Retina (tissue), 1 donor: ENCODE measurements at regions not wholly inside any gene's neighbourhood (a gene's known extent, or its start where the extent isn't known, plus 50 kb on each side); places are given as distances from the start of the nearest gene placed in this dataset.
"Not testable (repeated sequence)": the region's sequence is repeated elsewhere in the genome, so short reads cannot be mapped to it uniquely, and the experiment has no call there.

ENCODE experiments used
- DNase-seq: peaks from one replicate; pipeline ENCODE4 v3.0.0-alpha.2; 2016

DNA sequence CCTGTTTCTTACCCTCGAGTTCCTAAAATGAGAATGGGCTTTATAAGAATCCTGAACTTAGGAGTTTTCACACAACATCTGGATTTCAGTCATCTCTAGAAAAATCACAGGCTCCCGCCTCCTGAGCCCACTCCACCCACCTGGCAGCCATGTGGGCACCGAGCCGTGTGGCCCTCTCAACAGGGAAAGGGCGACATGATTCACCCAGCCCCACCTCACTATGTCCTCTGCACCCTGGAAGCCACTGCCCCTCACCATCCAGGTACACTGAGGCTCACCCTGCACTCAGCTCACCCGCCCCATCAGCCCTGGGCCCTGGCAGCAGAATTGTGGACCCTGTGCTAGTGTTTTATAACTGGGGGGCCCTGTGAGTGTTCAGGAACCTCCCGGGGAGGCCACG lies 101.5 kb downstream of the SHANK2 start:
- DNase-seq: no peak

DNA sequence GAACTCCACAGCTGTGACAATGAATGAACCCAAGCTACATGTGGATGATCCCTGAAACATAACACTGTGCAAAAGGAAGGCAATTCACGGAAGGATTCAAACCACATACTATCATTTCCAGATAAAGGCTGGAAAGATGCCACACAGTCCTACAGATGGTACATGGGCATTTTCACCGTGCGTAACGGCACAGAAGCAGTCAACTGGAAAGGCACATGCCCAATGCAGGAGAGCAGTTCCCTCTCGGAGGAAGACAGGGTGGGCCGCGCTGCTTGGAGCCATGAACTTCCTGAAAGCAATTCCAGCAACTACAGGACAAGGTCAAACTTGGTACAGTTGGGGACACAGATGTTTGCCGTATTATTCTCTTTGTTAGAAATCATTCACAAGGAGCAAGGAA lies 103.7 kb downstream of the SHANK2 start:
- DNase-seq: no peak

DNA sequence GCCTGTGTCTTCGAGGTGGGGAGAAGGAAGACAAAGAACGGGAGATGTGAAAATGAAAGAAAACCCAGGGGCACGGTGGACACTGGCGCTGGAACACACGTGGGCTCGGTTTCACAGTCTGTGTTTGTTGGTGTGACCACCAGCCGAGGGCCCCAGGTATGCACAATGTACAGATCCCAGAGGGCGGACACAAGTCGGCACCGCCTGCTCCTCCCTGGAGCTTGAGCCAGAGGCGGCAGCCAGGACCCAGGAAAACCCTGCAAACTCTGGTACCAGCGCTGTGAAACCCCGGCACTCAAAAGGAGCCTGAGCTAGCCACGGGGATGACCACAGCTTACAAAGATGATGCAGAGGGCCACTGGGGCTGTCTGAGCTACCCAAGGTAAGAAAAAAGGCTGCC lies 105.0 kb downstream of the SHANK2 start:
- no peak for DNase-seq

DNA sequence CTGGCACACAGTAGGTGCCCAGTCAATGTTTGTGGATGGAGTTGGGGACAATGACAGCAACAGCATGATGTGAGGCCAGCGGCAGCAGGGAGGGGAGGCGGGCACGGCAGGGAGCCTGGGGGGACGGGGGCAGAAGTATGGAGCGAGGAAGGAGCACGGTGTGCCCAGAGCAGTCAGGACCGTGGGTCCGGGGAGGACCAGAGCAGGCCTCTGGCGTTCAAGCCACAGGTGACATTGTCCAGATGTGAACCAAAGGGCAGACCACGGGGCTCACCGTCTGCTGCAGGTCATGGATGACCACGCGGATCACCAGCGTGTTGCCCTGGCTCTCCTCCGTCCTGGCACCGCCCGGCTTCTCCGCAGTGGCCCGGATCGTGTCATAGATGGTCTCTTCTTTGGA lies 105.5 kb downstream of the SHANK2 start:
- DNase-seq: no peak

DNA sequence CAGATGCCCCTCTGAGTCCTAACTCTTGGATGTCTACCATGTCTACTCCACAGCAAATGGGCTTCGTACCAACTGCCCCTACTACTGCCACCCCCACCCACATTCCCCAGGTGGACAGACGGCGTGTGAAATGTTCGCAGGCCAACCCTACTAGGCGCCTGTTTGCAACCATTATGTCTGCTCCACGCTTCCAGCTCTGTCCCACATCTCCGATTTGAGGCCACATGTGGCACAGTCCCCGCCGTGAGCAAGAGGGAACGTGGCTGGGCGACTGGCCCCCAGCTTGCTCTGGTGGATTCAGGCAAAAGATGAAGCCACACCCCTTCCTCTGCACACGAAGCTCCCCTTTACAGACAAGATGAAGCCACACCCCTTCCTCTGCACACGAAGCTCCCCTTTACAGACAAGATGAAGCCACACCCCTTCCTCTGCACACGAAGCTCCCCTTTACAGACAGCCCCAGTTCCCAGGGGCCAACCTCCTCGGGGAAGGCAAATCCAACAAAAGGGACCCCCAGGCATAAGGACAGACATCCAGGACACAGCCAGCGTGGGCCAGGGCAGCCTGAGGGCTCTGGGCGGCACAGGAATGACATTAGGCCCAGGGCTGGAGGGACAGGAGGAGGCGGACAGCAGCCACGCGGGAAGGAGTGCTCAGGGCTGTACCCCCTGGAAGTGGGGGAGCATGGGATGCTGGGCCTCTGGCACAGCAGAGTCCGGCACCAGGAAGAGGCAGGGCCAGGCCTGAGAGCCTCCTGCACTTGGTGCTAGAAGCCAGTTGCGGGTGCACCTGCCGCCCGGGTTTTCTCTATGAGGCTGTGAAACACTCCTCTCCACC lies 106.2 kb downstream of the SHANK2 start:
- DNase-seq: no peak

DNA sequence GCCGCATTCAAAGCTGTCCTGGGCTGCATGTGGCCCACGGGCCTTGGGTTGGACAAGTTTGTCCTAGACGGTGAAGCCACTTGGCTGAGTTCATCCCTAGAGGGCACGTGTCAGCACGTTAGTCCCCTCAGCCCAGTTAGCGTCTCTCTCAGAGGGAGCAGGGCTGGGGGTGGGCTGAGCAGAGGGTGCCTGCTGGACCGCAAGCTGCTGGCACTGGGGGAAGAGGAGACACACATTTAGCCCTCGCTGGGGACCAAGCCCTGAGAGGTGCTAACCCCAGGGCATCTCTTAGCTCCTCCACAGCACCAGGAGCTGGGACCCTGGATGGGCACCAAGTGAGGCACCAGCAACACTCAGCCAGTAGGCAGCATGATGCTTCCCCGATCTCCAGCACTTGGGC lies 107.0 kb downstream of the SHANK2 start:
- DNase-seq: no peak

DNA sequence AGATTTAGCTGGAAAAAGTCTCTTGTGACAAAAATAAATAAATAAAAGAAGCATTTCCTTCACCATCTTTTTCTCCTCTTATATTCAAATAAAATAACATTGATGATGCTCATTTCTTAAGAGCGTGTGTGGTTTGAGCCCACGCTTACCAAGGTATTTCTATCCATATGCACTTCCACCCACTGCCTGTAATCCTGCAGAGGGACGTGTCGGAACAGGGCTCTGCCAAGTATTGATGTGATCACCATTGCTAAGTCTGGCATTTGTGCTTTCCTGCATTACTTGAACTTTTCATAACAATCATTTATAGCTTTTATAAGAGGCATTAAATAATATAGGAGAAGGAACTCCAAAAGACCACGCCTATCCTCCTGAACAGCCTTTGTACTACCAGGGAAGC lies 107.6 kb downstream of the SHANK2 start:
- DNase-seq: no peak

DNA sequence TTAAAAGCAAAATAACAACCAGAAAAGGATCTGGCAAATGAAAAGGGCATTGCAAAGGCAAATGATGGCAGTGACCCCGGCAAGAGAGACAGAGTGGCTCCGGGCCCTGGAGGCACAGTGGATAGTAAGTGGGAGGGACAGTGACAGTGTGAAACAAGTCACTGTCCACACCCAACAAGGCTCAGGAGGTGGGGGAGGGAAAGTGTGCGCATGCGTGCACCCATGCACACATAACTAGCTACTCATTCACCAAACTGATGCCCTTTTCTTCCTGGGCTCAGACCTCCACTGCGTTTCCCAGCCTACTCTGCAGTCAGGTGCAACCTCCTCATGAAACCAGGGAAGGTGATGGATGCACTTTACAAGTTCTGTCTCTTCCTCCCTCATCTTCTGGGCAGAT lies 108.4 kb downstream of the SHANK2 start:
- DNase-seq: no peak

DNA sequence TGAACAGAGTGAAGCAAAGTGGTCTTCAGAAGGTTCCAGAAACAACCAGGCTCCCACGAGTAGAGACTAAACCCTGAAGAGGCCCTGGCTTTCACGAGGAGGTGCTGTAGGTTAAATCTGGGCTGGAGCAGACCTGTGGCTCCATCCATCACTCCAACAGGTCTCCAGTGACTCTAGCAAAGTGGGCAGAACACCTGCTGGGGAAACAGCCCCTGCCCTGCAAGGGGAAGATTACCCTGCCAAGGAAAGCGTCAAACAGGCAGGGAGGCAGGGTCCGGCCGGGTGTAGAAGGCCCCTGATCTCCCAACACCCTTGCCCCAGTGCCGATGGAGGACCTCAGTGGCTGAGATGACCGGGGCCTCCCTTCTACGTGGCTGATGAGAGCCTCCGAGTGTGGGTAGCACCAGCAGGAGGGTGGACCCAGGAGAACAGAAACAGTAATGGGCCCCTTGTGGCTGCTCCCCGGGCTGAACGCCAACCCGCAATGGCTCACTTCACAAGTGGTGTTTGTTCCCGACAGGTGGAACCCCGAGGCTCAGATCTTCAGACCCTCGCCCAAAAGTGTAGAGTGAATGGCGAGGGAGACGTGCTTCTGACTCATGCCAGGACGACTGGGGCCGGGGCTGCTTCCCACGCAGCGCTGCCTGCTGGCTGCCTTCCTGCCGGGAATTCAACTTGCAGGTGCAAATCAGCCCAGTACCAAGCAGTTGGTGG lies 112.0 kb downstream of the SHANK2 start:
- no peak for DNase-seq

DNA sequence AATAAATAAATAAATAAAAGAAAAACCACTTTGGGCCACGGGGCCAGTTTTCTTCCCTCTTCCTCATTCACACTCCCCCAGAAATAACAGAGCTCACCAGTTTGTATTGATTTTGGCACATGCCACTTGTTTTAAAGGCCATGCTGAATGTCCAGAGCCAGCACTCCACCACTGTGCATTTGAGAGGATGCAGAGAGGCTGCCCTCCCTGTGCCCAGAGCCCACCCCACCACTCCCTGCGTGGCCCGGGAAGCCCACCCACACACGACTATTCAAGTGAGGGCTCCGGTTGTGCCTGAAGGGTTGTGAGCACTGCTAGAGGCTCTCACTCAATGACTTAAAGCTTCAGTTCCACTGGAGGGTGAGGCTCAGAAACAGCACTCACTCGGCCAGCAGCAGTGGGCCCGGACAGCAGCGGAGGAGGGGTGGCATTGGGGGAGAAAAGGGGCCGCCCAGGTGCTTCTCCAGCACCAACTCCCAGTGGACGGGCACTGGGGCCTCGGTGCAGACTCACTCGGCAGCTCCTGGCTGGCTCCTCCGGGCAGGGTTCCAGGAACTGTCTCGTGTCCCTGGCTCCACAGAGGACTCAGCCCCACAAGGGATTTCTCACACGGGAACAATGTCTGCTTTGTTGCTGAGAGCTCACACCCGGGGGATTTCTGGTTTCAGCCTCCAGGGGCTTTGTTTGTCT lies 112.7 kb downstream of the SHANK2 start:
- no peak for DNase-seq

DNA sequence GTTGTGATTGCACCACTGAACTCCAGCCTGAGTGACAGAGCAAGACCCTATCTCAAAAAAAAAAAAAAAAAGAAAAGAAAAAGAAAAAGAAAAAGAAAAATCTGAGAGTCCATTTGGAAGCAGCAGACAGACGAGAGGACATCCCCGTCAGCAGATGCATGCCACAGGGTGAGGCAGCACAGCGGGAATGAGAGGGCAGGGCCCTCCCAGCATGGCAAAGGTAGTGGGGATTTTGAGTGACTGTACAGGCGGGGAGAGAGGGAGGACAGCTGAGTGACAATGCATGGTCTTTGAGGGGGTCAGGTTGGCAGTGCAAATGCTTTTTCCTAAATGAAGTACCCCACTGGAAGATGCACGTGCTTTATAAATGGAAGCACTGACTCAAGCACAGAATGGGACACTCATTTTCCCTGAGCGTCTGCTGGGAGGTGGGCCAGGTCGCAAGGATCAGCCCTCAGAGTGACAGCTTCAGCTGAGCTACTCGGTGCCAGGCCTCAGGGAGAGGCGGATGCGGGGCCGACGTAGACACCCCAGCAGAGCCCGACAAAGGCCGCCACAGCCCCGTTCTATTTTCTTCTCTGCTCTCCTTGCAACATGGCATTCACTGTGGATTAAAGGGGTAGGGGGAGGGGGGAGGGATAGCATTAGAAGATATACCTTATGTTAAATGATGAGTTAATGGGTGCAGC lies 113.5 kb downstream of the SHANK2 start:
- DNase-seq: no peak

DNA sequence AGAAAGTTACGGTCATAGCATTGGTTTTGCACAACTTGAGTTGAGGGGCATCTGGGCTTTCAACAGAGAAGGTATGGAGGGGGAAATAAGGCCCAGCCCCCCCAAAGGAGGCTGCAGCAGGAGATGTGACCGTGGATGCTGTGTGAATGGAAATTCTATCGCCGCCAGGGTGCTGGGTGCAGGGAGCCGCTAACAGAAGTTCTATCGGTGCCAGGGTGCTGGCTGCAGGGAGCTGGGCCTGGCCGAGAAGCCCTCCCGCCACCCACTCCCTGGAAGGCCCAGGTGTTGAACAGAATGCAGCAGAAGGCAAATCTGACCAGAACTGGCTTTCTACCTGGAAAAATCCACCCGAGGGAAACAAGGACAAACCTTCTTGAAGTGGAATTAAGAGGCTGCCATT lies 115.0 kb downstream of the SHANK2 start:
- DNase-seq: no peak

DNA sequence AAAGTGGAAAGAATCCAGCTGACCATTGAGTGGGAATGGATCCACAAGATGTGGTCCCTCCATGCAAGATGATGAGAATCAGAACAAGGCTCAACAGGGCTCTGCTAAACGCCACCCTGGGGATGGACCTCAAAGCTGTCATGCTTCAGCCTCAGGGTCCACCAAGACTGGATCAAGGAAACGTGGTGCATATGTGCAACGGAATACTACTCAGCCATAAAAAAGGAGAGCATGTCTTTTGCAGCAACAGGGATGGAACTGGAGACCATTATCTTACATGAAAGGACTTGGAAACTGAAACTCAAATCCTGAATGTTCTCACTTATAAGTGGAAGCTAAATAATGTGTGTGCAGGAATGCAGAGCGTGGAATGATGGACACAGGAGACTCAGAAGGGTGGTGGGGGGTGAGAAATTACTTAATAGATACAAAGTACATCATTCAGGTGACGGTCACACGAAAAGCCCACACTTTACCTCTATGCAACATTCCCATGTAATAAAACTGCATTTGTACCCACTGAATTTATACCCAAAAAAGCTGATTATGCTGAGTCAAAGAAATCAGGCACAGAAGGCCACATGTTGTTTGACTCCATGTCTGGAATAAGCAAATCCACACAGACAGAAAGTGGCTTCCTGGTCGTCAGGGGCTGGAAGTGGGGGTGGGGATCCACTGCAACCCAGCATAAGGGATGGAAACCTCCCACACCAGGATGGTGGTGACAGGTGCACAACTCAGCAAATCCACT lies 116.1 kb downstream of the SHANK2 start:
- no peak for DNase-seq

DNA sequence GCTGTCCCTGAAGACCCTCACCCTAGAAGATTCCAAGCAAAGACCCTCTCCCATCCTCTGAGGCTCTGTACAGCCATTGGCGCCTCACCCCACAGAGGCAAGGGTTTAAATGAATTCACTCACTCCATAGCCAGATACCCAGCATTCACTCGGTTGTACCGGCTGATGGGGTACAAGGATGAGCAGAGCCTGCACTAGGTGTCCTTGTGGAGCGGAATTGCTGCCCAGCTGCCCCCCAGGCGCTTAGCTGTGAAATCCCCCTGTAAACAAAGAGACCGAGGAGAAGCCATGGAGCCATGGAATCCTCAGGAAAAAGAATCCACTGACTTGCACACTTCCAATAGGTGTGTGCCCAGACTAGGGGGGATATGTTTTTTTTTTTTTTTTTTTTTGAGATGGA lies 117.3 kb downstream of the SHANK2 start:
- DNase-seq: no peak

DNA sequence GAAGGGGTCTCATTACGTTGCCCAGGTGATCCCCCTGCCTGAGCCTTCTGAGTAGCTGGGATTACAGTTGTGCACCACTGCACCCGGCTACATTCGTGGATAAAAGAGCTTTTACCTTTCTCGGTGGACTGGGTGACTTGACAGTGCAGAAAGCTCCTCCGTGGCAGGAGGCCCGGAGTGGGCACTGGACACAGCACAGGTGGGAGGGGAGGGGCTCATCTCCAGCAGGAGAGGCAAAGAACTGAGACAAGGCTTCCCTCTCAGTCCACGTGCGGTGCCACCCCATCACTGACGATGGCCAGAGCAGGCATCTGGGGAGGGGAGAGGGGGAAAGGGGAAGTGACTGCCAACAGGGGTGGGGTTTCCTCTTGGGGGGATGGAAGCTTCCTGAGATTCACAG lies 118.4 kb downstream of the SHANK2 start:
- no peak for DNase-seq

DNA sequence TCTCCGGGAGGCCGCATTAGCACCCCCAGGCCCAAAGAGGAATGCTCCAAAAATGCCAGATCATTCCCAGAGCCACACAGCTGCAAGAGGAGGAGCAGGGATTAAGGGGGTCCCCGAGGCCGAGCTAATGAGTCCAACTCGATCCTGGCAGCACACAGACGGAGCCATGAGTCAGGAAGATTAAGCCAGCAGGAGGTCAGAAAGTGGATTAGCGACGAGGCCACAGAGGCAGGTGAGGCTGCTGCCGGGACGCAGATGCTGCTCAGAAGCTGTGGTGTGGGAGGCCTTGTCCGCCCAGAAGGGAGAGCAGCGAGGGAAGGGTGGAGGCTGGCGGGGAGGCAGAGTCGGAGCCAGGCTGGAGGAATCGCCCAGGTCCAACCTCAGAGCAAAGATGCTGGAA lies 120.5 kb downstream of the SHANK2 start:
- DNase-seq: peak; percentile 49

DNA sequence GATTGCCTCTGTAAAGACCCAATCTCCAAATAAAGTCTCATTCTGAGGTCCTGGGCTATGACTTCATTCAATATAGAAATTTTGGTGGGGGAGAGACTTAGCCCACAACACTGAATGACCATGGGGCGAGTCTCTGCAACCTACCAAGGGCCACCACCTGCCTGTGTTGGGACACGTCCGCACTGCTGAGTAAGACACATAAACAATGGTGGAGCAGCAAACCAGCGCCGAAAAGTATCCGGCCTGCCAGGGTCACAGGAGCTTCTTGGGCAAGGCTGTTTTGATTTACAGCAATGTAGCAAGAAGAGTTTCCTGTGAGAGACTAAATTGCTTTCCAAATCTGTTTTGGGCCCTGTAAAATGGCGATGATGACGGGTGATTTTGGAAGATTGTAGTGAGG lies 122.3 kb downstream of the SHANK2 start:
- DNase-seq: no peak

DNA sequence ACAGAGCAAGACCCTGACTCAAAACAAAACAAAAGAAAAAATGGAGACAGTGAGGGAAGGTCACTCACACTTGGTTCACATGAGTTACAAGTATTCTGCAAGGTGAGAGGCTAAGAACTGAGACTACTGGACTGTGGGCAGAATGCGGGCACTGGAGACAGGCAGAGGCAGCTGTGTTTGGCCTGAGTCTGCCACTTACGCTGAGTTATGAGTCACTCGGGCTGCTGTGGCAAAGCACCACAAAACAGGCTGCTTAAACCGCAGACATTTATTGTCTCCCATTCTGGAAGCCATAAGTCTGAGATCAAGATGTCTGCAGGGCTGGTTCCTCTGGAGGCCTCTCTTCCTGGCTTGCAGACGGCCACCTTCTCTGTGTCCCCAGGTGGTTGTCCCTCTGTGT lies 122.8 kb downstream of the SHANK2 start:
- no peak for DNase-seq

DNA sequence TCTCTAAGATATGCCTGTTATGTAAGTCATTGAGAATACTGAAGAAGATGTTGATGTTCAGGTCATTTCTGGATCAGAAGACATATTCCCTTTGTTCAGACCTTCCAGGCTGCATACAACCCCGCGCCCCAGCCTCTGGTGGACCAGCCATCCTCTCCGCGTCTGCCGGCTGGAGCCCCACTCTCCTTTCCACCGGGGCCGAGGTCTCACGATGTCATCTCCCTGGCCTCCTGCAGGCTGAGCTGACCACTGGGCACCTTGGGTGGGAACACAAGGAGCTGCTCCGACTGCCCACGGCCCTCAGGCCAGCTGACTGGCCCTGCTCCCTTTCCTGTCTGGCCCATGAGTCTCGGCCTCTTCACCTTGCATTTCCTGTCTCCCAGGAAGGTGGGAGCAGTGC lies 124.6 kb downstream of the SHANK2 start:
- no peak for DNase-seq

DNA sequence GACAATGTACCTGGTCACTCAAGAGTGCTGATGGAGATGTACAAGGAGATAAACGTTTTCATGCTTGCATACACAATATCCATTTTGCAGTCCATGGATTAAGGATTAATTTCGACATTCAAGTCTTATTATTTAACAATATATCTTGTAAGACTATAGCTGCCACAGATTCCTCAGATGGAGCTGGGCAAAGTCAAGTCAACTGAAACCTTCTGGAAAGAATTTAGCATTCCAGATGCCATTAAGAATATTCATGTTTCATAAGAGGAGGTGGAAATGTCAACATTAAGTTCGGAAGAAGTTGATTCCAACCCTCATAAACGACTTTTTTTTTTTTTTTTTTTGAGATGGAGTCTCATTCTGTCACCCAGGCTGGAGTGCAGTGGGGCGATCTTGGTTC lies 126.0 kb downstream of the SHANK2 start:
- not testable (repeated sequence) for DNase-seq

DNA sequence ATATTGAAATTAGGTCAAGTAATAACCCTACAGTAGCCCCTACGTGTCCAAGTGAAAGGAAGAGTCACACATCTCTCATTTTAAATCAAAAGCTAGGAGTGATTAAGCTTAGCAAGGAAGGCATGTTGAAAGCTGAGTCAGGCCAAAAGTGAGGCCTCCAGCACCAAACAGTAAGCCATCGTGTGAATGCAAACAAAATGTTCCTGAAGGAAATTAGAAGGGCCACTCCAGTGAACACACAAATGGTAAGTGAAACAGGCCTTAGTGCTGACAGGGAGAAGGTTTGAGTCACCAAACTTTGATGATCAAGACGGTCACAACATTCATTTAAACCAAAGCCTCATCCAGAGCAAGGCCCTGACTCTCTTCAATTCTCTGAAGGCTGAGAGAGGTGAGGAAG lies 127.2 kb downstream of the SHANK2 start:
- no peak for DNase-seq

DNA sequence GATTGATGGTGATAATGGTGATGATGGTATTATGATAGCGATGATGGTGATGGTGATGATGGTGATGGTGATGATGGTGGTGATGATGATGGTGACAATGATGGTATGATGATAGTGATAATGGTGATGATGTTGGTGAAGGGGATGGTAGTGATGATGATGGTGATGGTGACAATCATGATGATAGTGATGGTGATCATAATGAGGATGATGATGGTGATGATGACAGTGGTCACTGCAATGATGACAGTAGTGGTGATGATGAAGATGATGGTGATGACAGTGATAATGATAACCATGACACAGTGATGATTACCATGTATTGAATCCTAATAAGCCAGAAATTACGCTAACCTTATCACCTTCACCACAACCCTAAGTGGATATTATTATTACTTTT lies 128.2 kb downstream of the SHANK2 start:
- DNase-seq: no peak

DNA sequence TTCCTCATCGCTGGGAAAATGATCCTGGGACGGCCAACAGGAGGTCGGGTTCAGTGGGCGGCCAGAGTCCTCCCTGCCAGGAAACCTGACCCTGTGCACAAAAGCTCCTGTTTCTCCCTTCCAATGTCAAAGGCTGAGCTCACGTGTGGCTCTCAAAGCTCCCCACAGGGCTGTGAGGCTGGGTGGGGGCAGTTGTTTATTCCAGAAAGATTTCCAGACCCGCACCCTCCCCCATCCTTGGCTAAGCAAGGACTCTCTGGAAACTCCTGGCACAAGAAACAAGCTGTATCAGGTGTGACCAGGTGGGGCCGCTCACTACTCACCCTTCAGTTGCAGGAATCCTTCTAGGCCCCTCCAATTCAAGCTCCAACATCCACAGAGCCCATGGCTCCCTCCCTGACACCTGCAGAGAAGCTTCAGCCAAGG lies 131.9 kb downstream of the SHANK2 start:
- DNase-seq: no peak
